Embryonic facial prominence (tissue), 1 donor: ENCODE measurements at regions not wholly inside any gene's neighbourhood (a gene's known extent, or its start where the extent isn't known, plus 50 kb on each side); places are given as distances from the start of the nearest gene placed in this dataset.
"Not testable (repeated sequence)": the region's sequence is repeated elsewhere in the genome, so short reads cannot be mapped to it uniquely, and the experiment has no call there.

ENCODE experiments used
- DNase-seq: peaks from one replicate; pipeline ENCODE4 v3.0.0-alpha.2; 2016; ENCODE audit errors: extremely low spot score

DNA sequence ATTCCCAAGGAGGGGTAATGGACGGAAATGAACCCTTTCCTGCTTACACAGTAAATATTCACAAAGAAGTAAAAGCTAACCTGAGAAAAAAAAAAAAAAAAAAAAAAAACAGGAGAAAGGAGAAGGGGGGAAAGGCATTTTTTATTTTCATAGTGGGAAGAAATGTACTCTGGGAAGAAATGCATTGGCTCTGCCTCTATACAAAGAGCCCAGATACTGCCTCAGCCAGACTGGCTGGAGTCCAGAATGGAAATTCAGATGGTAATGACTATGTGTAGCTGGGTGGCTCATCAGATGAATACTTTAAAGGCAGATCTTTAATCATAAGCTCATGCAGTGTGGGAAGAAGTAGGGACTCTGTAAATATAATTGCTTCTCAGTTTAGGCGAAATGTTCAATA lies 124.9 kb upstream of the ZNF608 start:
- DNase-seq: no peak

DNA sequence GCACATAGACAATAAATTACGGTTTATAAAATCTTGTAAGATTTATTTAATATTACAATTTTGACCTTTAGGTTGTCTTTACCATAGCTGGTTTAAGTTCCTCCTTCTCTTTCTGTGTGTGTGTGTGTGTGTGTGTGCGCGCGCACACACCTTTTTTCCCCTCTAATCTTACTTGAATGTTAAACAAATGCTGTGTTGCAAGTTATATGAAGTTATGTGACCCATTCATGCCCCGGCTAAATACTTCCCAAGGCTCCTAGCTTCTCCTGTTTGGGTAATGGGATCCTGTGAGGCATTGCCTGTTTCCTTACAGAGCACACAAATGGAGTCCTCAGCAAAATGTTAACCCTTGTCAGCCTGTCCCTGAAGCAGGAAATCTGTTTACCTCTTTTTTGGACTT lies 125.6 kb upstream of the ZNF608 start:
- no peak for DNase-seq

DNA sequence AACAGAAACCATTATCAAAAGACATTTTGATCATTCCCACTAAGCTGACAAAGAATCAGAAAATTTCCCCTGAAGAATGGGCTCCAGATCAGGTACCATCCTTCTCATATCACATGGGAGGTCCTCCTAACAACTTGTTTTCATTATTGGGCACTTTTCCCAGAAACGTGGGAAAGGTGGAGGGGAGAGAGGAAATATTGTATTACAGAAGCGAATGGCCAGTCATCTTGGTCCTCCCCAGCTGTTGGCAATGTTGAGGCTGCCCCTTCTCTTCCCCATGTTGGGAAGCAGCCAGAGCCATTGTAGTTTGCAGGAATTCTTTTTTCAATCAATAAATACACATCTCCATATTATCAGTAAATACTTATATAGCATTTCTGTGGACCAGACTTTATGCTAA lies 126.2 kb upstream of the ZNF608 start:
- no peak for DNase-seq

DNA sequence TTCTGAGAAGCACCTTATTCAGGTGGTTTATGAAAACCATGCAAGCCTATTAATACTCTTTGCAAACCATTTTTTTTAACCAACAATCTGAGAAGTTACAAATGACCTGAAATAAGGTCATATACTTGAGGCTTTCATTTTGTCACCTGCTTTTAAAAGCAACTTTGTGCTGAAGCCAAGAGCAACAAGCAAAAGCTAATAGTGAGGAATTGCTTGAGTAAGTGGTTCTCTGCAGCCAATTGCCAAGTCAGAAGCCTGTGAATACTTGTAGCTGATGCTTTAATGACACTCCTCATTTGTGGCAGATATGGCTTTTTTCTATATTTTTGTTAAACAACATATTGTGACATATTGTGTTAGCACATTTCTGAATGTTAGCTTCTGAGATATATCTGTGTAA lies 126.7 kb upstream of the ZNF608 start:
- no peak for DNase-seq

DNA sequence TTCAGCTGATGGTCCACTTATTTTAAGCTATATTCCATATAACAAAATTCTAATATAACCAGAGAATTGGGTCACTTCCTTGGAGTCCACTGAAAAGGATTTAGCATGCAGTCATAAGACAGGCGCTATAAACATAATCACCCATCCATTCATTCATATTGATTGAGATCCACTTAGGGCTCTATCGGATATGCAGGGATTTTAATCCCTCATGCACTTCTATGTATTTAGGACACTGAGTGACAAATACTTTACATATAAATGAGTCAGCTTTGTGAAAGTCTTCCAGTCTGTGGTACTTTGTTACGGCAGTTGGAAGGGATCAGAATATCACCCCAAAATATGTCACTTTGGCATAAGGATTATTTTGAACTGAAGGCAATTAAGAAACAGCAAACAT lies 127.3 kb upstream of the ZNF608 start:
- no peak for DNase-seq

DNA sequence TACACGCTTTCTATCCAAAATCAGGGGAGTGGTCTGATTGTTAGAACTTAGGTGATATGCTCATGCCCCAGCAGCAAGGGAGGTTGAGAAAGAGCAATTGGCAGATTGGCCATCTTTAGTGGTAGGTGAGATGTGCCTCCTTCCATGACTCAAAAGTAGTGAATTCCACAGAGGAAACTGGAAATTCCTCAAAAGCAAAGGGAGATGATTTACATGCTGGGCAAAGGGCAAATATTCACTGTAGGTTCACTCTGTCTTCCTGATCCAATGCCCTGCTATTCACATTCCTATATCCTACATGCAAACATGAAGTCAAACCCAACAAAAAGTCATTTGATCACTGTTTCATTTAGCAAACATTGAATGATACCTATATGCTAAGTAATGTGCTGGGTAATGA lies 130.1 kb upstream of the ZNF608 start:
- DNase-seq: no peak

DNA sequence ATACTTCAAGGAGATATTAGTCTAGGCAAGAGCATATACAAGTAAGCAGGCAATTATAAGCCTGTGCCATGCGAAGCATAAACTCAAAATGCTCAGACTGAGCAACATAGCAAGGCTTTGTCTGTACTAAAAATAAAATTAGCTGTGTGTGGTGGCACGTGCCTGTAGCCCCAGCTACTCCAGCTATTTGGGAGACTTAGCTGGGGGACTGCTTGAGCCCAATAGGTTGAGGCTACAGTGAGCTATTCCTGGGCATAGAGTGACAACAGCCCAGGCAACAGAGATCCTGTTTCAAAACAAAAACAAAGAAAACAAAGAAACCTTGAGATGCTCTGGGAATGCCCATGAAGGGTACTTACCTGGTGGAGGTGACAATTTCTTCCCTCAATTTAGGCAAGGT lies 130.5 kb upstream of the ZNF608 start:
- DNase-seq: no peak

DNA sequence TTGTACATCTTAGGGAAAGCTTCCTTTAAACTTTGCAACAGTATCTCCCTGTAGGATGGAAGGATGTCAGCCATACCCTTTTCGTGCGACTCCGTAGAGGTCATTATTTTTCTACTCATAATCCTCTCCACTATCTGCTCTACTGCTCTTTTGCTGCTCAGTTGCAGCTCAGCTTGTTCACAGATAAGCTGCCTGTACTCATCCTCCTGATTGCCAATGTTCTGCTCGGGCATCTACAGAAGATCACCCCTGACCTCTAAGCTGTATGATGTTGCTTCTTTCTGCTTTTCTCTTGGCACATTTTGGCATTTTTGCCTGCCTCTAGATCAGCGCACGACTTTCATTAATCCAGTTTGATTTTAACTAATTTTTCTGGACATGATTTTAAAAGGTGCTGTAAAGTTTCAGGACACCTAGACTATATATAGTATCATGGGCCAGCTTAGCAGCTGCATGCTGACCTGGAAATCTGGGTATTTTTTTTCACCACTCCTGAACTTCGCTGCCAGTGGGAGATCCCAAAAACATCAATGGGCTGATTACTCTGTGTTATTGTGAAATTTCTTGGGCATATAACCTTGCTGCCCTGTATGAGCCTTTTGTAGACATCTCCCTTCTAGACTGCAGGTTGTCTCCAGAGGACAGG lies 131.2 kb upstream of the ZNF608 start:
- no peak for DNase-seq

DNA sequence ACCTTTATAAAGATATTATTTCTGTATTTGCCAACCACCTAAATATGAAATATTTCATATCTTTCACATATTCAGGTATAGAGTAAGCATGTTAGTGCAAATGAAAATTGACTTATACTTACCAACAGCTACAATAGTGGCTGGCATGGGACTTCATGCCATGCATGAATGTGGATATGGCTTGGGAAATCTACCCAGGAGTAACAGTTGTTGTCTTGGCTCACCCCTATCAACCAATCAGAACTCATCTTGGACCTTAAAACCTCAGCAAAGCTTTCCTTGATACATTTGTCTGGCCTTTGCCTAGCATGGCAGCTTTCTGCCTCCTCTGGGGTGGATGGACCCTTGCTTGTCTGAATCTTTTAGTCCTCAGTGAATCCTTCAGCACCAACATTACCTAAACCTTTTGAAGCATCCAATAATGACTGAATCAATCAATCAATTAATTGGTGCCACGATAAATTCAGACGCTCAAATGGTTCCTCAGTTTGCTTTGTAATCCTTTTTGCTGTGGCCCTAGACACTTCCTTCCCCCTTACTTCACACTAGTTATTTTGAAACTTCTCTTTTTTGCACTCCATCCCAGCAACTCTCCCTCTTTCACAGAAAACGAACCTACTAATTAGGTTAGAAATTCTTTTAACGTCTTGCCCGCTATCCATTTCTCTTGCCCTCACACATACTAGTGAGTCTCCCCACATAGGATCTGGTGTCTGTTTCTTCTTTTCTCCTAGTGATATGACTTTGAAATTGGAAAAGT lies 132.3 kb upstream of the ZNF608 start:
- no peak for DNase-seq

DNA sequence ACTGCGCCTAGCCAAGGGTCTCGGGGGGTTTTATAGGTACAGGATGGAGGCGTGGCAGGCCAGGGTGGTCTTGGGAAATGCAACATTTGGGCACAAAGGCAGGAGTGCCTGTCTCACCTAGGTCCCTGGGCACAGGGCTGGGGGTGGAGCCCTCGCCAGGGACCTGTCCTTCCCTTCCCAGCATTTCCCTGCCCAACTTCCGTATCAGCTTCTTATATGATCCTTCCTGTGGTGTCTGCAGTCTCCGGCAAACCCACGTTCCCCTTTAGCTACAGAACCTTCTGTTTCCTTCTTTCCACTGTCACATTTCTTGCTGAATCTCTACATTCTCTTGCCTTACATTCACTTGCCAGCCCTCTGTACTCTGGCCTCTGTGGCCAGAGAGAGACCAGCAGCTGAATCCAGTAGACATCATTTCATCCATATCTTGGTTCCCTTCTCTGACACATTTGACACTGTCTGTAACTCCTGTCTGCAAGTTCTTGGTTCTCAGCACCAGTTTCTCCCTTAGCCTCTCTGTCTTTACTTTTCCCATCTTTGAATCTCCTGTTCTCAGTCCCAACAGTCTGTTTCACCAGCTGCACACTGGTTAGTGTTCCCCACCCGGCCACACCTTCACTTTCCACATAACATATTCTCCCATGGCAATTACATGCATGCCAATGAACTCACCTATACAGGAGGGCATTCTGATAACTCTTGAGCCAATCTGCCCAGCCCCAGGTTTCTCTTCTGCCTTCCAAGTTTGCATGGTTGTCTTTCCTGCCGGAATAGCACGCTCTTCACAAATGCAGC lies 134.7 kb upstream of the ZNF608 start:
- no peak for DNase-seq

DNA sequence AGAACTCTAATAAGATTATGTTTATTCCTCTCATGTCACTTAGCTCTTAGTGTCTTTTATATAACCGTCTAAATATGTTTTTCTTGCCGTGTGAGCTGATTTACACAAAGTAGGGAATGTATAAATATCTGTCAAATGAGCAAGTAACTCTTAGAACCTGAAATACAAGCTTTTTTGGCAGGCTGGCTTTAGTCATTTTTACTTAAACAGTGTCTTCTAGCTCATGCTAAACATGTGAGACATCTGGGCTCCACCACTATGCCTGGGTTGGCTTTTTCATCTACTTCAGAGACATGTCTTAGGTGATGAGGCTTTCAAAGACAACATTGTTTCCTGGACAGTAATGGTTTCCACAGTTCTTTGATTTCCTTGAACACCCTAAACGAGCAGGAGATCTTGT lies 137.2 kb upstream of the ZNF608 start:
- no peak for DNase-seq

DNA sequence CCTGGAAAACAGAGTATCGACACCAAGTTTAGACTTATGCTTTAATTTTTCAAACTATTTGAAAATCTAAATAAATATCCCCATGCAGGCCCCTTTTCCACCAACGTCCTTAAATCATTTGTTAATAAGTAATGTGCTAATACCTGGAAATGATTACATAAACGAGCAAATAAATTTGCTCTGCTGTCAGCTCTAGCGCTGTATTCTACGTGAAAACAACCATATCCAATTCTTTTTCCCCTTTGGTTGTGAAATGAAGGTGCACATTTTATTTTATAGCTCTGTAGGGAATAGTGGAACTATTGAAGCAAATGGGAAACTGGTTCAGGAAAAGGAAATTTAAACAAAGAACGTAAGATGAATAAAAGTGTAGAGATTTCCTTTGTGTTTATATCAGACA lies 137.7 kb upstream of the ZNF608 start:
- no peak for DNase-seq

DNA sequence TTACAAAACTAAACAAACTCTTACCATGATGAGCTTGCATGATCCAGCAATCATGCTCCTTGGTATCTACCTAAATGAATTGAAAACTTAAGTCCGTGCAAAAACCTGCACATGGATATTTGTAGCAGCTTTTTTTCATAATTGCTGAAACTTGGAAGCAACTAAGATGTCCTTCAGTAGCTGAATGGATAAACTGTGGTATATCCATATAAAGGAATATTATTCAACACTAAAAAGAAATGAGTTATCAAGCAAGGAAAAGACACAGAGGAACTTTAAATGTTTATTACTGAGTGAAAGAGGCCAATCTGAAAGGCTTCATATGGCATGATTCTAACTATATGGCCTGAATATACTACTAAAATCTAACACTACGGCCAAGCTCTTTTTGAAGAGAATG lies 139.1 kb upstream of the ZNF608 start:
- DNase-seq: no peak

DNA sequence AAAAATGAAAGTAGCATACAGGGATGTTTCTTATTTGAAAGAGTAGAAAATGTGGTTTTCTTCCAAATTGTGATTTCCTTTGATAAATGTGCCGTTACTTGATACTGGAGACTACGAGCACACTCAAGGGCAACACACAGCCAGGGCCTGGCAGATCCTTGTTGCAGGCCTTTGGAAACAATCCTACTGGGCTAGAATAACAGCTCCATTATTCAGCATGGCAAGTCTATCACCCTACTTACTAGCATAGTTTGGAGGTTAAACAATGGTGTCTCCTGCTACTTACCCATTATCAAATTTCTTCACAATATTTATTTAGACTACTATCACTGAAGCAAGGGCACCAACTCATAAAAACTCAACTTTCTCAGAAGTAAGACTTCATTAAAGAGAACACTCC lies 140.8 kb upstream of the ZNF608 start:
- DNase-seq: no peak

DNA sequence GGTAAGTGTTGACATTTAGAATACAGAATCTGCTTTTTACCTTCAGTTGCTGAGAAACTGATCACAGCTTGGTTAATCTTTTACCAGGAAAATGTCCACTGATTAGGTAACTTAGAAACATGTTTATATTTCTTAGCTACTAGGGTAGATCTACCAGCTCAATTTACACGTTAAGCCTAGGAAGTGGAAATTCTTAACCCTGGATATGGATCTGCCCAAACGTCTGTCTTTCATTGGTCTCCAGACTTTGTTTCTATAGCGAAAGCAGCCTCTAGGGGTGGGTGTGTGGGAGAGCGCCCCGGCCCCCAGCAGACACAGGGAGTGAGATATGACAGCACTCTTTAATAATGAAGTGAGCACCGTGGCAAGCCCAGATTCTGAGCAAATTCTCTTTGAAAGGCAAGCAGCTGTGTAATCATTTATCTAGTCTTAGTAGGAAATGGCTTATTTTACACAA lies 141.6 kb upstream of the ZNF608 start:
- DNase-seq: no peak

DNA sequence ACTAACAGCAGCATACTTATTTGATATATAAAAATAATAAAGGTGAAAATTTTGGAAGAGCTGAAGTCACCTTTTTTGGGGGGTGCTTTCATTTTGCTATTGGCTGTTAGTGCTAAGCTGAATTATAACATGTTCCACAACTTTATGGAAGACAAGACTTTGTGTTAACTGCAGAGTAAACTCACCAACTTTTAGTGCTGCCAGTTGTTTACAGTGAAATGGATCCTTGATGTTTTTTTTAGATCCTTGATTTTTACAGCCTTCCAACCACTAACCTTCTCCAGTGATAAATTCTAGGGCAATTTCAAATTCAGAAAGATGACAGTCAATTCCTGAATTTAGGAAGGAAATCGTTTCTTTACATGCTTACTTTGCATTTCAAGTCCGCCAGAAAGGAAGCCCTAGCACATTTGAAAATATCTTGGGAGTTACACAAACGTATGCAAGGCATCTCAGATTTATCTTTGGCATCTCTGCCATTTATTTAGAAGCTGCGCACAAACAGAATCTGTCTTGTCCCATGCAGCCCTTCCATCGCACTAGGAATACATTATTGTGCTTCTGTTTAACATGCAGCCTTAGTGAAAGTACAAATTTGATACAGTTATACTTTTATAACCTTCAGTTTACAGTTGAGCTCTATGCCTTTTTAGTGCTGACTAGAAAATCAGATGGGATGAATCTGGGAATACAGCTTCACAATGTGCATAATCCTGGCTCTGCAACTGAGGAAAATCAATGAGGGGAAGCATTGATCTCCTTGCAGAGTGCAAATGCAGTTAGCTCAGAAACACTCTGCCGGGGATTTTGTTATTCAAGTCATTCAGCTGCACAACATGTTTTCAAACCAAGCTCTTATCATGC lies 142.4 kb upstream of the ZNF608 start:
- DNase-seq: no peak

DNA sequence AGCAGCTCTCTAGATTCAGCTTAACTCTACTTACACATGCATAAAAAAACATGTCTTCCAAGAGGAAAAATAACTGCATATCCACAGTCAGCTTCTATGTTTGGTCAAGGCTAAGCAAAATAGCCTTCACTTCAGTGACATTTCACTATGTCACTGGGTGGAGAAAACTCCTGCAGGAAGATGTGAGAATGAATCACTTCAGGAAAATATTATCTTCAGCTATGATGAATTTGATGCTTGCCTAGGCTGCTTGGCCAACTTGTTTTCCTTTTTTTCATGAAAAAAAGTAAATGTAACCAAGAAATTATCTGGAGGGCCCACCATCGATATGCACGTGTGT lies 143.0 kb upstream of the ZNF608 start:
- DNase-seq: no peak

DNA sequence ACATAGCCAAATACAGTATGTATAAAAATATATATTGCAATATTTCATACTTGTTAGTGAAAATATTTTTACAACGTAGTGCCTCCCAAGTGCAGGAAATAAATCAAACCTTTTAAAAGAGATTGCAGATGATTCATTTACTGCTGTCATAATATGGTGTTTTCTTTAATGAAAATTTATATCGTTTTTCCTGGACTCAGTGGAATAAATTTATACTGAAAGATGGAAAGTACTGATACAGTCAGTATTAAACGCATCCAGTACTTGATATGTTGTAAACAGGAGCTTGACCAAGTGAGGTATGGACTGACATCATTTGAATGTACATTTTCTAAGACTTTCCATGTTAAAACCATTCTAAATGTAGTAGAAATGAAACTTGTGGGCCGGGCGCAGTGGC lies 143.4 kb upstream of the ZNF608 start:
- DNase-seq: no peak

DNA sequence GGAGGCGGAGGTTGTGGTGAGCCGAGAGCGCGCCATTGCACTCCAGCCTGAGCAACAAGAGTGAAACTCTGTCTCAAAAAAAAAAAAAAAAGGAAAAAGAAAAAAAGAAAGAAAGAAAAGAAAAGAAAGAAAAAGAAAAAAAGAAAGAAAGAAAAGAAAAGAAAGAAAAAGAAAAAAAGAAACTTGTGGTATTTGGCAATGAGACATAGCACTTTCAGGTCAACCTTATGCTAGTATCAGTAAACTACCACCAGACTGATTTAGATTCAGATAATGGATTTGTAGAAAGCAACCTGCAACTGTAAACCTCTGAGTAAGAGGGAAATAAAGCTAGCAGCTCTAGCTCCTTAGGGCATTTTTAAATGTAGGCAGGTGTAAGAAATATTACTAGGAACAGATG lies 144.0 kb upstream of the ZNF608 start:
- DNase-seq: not testable (repeated sequence)

DNA sequence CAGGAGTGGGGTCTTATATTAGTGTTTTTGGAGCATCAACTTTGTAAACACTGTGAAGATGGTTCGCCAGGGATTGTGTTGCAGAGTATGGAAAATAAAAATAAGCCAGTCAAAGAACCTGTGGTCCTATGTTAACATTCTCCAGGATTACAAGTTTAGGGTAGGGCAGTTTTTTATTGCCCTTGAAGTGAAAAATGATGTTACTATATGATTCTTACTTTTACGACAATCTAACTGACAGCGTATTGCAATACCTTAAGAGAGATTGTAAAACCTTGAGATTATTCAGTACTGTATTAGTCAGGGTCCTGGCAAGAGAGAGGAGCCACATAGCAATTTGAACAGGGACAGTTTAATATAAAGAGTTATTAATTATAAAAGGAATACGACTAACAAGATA lies 144.7 kb upstream of the ZNF608 start:
- DNase-seq: no peak

DNA sequence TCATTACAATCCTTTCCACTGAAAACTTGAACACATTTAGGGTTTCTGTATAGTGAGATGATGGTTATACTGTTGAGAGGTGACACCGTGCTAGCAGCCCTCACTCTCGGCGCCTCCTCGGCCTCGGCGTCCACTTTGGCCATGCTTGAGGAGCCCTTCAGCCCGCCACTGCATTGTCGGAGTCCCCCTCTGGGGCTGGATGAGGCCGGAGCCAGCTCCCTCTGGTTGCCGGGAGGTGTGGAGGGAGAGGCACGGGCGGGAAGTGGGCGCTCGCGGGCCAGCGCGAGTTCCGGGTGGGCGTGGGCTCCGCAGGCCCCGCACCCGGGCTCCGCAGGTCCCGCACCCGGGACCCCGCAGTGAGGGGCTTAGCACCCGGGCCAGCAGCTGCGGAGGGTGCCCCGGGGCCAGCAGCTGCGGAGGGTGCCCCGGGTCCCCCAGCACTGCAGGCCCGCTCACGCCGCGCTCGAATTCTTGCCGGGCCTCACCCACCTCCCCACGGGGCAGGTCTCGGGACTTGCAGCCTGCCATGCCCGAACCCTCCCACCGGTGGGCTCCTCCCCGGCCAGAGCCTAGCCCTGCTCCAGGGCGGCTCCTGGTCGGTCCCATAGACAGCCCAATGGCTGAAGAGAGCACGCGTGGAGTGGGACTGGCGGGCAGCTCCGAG lies 145.9 kb upstream of the ZNF608 start:
- DNase-seq: no peak

DNA sequence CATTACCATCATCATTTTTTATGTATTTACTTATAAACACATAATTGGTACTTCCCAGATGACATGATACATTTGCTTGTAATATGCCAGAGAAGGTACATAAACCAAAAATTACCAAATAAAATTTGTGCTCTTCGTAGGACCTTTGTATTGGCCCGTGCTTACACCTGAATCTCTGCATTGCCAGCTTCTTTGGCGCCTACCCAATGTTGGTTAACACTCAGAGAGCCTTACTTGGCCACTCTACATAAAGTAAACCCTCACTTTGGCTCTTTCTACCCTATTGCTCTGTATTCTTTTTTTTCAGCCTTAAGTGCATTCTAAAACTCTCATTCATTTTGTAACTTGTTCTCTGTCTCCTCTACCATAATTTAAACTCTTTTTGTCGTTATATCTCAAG lies 148.1 kb upstream of the ZNF608 start:
- no peak for DNase-seq
